B cell (primary cell): ENCODE measurements at regions not wholly inside any gene's neighbourhood (a gene's known extent, or its start where the extent isn't known, plus 50 kb on each side); places are given as distances from the start of the nearest gene placed in this dataset.

ENCODE experiments used
- ATAC-seq: fragments of 200-7000 bp; cut with Tn5 transposase; one replicate; pipeline ENCODE4 v1.10.0; 2021; ENCODE audit warnings: low read depth, mild to moderate bottlenecking, moderate number of reproducible peaks, moderate library complexity
- CTCF ChIA-PET: fragments of 350-600 bp; sonication (Branson Sonifier 250); formaldehyde crosslinking; loops from one replicate; lab custom pipeline; 2021; ENCODE audit warnings: antibody characterized with exemption, inconsistent platforms; lab: Charles Lee
- POLR2A ChIA-PET: fragments of 350-600 bp; sonication (Branson Sonifier 250); formaldehyde crosslinking; loops from one replicate; lab custom pipeline; 2021; ENCODE audit warnings: antibody characterized with exemption; lab: Charles Lee
- DNase-seq: peaks from one replicate; pipeline ENCODE4 v3.0.0; 2013
- H2AFZ ChIP-seq: 2 replicates; pipeline ENCODE4 v1.6.1; 2012; ENCODE audit warnings: mild to moderate bottlenecking, low read depth, low read length; ENCODE audit not compliant: insufficient read depth, poor library complexity, severe bottlenecking
- H3K27ac ChIP-seq, 2 donors: 1 replicate in 1 of 2; 2 replicates in 1 of 2; pipeline ENCODE4 v1.5.1; 2012 to 2013; ENCODE audit warnings: low read length in 2 of 2, mild to moderate bottlenecking in 2 of 2, moderate library complexity in 1 of 2
- H3K27me3 ChIP-seq, 4 experiments: fragments of 200-600 bp in 1 of 4; sonication (generic) in 1 of 4; replicated peaks in 1 of 4; 1 replicate in 2 of 4; 2 replicates in 2 of 4; pipeline versions ENCODE4 v1.6.1 to v1.7.0; 2013 to 2016; ENCODE audit warnings: low read length in 3 of 4, mild to moderate bottlenecking in 2 of 4, mixed read lengths in 1 of 4, moderate library complexity in 1 of 4; ENCODE audit not compliant: insufficient read depth in 4 of 4, control insufficient read depth in 3 of 4; ENCODE audit errors: control extremely low read depth in 1 of 4
- H3K36me3 ChIP-seq, 2 experiments: replicated peaks in 1 of 2; 1 replicate in 1 of 2; 2 replicates in 1 of 2; pipeline versions ENCODE4 v1.6.1 to v1.7.1; 2013; ENCODE audit warnings: low read length in 1 of 2; ENCODE audit not compliant: insufficient read depth in 2 of 2, control insufficient read depth in 1 of 2; ENCODE audit errors: control extremely low read depth in 1 of 2, extremely low read depth in 1 of 2
- H3K4me1 ChIP-seq, 2 donors: fragments of 200-600 bp in 1 of 2; sonication (generic) in 1 of 2; 1 replicate in 1 of 2; 2 replicates in 1 of 2; pipeline versions ENCODE4 v1.5.1 to v1.6.1; 2013 to 2017; ENCODE audit warnings: low read length in 2 of 2; ENCODE audit not compliant: control insufficient read depth in 2 of 2, insufficient read depth in 2 of 2
- H3K4me2 ChIP-seq: replicated peaks from 2 replicates; pipeline ENCODE3; 2012; ENCODE audit warnings: mild to moderate bottlenecking, low read depth, low read length; ENCODE audit not compliant: poor library complexity, severe bottlenecking
- H3K4me3 ChIP-seq, 5 experiments: fragments of 200-600 bp in 1 of 5; sonication (generic) in 1 of 5; 1 replicate in 3 of 5; 2 replicates in 2 of 5; pipeline versions ENCODE4 v1.5.1 to v1.7.0; 2011 to 2016; ENCODE audit warnings: low read length in 4 of 5, mild to moderate bottlenecking in 4 of 5, low read depth in 2 of 5, control low read depth in 1 of 5, moderate library complexity in 1 of 5; ENCODE audit not compliant: insufficient read depth in 1 of 5; ENCODE audit errors: control extremely low read depth in 1 of 5, extremely low read depth in 1 of 5
- H3K79me2 ChIP-seq: fragments of 200-600 bp; sonication (generic); one replicate; pipeline ENCODE4 v1.6.0; 2016; ENCODE audit warnings: low read length; ENCODE audit not compliant: control insufficient read depth, insufficient read depth
- H3K9ac ChIP-seq: fragments of 200-600 bp; sonication (generic); 2 replicates; pipeline ENCODE4 v1.6.1; 2017; ENCODE audit warnings: mild to moderate bottlenecking, low read length, moderate library complexity
- H3K9me3 ChIP-seq, 3 donors: one replicate each; pipeline versions ENCODE4 v1.6.1 to v1.7.1; 2013; ENCODE audit warnings: low read length in 2 of 3; ENCODE audit not compliant: control insufficient read depth in 2 of 3, insufficient read depth in 1 of 3; ENCODE audit errors: control extremely low read depth in 1 of 3
- H4K20me1 ChIP-seq: 2 replicates; pipeline ENCODE4 v1.6.0; 2012; ENCODE audit warnings: mild to moderate bottlenecking, low read length; ENCODE audit not compliant: insufficient read depth, control insufficient read depth, poor library complexity, severe bottlenecking
- H3K27ac Mint-ChIP-seq: one replicate; pipeline ENCODE4 v1.8.0; 2021; ENCODE audit warnings: mixed read lengths
- H3K27me3 Mint-ChIP-seq: one replicate; pipeline ENCODE4 v1.8.0; 2021; ENCODE audit warnings: mixed read lengths
- H3K4me1 Mint-ChIP-seq: one replicate; pipeline ENCODE4 v1.8.0; 2021; ENCODE audit warnings: mixed read lengths
- H3K4me3 Mint-ChIP-seq: one replicate; pipeline ENCODE4 v1.8.0; 2021; ENCODE audit warnings: mixed read lengths
- H3K9me3 Mint-ChIP-seq: one replicate; pipeline ENCODE4 v1.8.0; 2022; ENCODE audit warnings: mixed read lengths; ENCODE audit not compliant: insufficient read depth
- CTCF ChIP-seq: fragments of 200-600 bp; IDR thresholded peaks from one replicate; pipeline ENCODE4 v1.8.0; 2022; ENCODE audit warnings: antibody characterized with exemption, mild to moderate bottlenecking
- EZH2 ChIP-seq: IDR thresholded peaks from 2 replicates; pipeline ENCODE4 v1.6.1; 2012; ENCODE audit warnings: borderline replicate concordance, low read depth, mild to moderate bottlenecking, moderate library complexity, low read length; ENCODE audit not compliant: insufficient read depth, poor library complexity, severe bottlenecking
- WGBS: methylation state at CpG from one replicate; pipeline ENCODE4 v1.1.5; 2013; ENCODE audit warnings: missing lambda C conversion rate; ENCODE audit not compliant: insufficient coverage; 5-methylcytosine and 5-hydroxymethylcytosine counted together
- intact Hi-C: fragments of 100-400 bp; cut with micrococcal nuclease; formaldehyde crosslinking; loops from one replicate; pipeline ENCODE4 v1.10.0; 2022

GRCh38 chr3:135618123-135618522 is 347.4 kb upstream of the PPP2R3A start:
- CTCF ChIA-PET = no interaction called here
- no peak overlapping the region for H3K4me2 ChIP-seq
- no peaks in the 10 kb centered on the region for H3K4me1 ChIP-seq
- Mint-ChIP-seq H3K4me1 (no peaks in the 10 kb centered on the region), H3K27ac (no peak overlapping the region), H3K27me3 (no peaks in the 10 kb centered on the region), H3K4me3 (no peak overlapping the region), H3K9me3 (no peaks in the 10 kb centered on the region)
- H4K20me1 ChIP-seq = no peaks in the 10 kb centered on the region
- no peaks in the 10 kb centered on the region for H3K36me3 ChIP-seq
- no peak overlapping the region for H3K27ac ChIP-seq
- H3K9ac ChIP-seq = no peak overlapping the region
- intact Hi-C loops = no loop called here
- DNase-seq (no peak), ATAC-seq (no peak)
- H3K79me2 ChIP-seq = no peaks in the 10 kb centered on the region
- no peaks in the 10 kb centered on the region for H3K27me3 ChIP-seq
- POLR2A ChIA-PET = no interaction called here
- H3K4me3 ChIP-seq = no peak overlapping the region
- TF ChIP-seq EZH2 (no peak), CTCF (no peak)
- no peak overlapping the region for H2AFZ ChIP-seq
- WGBS = 77% methylated on average over 3 of the region's 4 CpGs
- H3K9me3 ChIP-seq = no peaks in the 10 kb centered on the region

GRCh38 chr3:135621184-135621920 is 344.2 kb upstream of the PPP2R3A start:
- intact Hi-C loops = no loop called here
- Histone ChIP-seq H3K79me2 (no peaks in the 10 kb centered on the region), H3K27me3 (no peaks in the 10 kb centered on the region), H3K4me3 (no peak overlapping the region), H3K4me1 (no peaks in the 10 kb centered on the region), H3K9me3 (no peaks in the 10 kb centered on the region), H3K27ac (no peak overlapping the region), H3K9ac (no peak overlapping the region), H4K20me1 (no peaks in the 10 kb centered on the region), H3K36me3 (no peaks in the 10 kb centered on the region), H2AFZ (no peak overlapping the region), H3K4me2 (no peak overlapping the region)
- 89% methylated on average over 2 of the region's 3 CpGs for WGBS
- Mint-ChIP-seq H3K27ac (no peak overlapping the region), H3K27me3 (no peaks in the 10 kb centered on the region), H3K4me1 (no peaks in the 10 kb centered on the region), H3K9me3 (no peaks in the 10 kb centered on the region), H3K4me3 (no peak overlapping the region)
- DNase-seq (no peak), ATAC-seq (no peak)
- TF ChIP-seq EZH2 (no peak), CTCF (no peak)
- ChIA-PET CTCF (no interaction called here), POLR2A (no interaction called here)
